ENCODE measurements at regions not wholly inside any gene's neighbourhood (a gene's known extent, or its start where the extent isn't known, plus 50 kb on each side); places are given as distances from the start of the nearest gene placed in this dataset.
A peak's percentile ranks its signal among the peaks of the same experiment; 100 is the strongest.
"Not testable (repeated sequence)": the region's sequence is repeated elsewhere in the genome, so short reads cannot be mapped to it uniquely, and the experiment has no call there.

- DNase-seq = no peak
- H3K4me3 ChIP-seq = no peak overlapping the region
- no peaks in the 10 kb centered on the region for H3K9me3 ChIP-seq
- TF ChIP-seq POLR2A (IDR thresholded peaks at IDR 0.05) = no peak
- no peaks in the 10 kb centered on the region for H3K4me1 ChIP-seq
- no peaks in the 10 kb centered on the region for H3K36me3 ChIP-seq
- no peaks in the 10 kb centered on the region for H3K27me3 ChIP-seq
- H3K27ac ChIP-seq = no peak overlapping the region
Measured at GRCh38 chr2:203621981-203622515, 84.4 kb upstream of the CD28 start.

DNA sequence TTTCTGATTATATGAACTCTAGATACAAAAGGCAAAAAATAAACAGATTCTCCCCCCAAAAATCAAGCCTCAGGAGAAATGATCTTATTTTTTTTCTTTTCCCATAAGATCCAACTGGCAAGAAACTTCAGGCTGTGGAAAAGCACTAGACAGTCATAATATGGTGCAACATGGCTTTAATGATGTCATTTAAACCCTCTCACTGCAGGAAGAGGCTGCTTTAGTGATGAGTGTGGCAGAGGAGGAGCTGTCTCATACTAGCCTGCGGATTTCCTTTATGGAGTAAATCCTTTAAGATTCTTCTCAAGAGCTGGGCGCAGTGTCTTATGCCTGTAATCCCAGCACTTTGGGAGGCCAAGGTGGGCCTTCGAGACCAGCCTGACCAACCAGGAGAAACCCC is 83.3 kb upstream of the CD28 start:
- no peaks in the 10 kb centered on the region for H3K9me3 ChIP-seq
- peak overlapping the region in 1 of 4 donors; percentile 31 for H3K27ac ChIP-seq
- H3K27me3 ChIP-seq = no peaks in the 10 kb centered on the region
- H3K4me1 ChIP-seq = peaks cover 0 to 6% (median 0%) of the 10 kb centered on the region in 4 donors
- no peak overlapping the region for H3K4me3 ChIP-seq
- no peak for TF ChIP-seq POLR2A (IDR thresholded peaks at IDR 0.05)
- TF ChIP-seq, protein P1, sequence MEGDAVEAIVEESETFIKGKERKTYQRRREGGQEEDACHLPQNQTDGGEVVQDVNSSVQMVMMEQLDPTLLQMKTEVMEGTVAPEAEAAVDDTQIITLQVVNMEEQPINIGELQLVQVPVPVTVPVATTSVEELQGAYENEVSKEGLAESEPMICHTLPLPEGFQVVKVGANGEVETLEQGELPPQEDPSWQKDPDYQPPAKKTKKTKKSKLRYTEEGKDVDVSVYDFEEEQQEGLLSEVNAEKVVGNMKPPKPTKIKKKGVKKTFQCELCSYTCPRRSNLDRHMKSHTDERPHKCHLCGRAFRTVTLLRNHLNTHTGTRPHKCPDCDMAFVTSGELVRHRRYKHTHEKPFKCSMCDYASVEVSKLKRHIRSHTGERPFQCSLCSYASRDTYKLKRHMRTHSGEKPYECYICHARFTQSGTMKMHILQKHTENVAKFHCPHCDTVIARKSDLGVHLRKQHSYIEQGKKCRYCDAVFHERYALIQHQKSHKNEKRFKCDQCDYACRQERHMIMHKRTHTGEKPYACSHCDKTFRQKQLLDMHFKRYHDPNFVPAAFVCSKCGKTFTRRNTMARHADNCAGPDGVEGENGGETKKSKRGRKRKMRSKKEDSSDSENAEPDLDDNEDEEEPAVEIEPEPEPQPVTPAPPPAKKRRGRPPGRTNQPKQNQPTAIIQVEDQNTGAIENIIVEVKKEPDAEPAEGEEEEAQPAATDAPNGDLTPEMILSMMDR (IDR thresholded peaks at IDR 0.05) = no peak
- DNase-seq = no peak
- no peaks in the 10 kb centered on the region for H3K36me3 ChIP-seq

GRCh38 chr2:203623661-203624060 is 82.8 kb upstream of the CD28 start:
- H3K27ac ChIP-seq = no peak overlapping the region
- TF ChIP-seq POLR2A (IDR thresholded peaks at IDR 0.05) = no peak
- TF ChIP-seq, protein P1 (IDR thresholded peaks at IDR 0.05) = no peak
- no peaks in the 10 kb centered on the region for H3K9me3 ChIP-seq
- peaks cover 0 to 6% (median 0%) of the 10 kb centered on the region in 4 donors for H3K4me1 ChIP-seq
- no peaks in the 10 kb centered on the region for H3K27me3 ChIP-seq
- no peak for DNase-seq
- no peak overlapping the region for H3K4me3 ChIP-seq
- H3K36me3 ChIP-seq = no peaks in the 10 kb centered on the region

DNA sequence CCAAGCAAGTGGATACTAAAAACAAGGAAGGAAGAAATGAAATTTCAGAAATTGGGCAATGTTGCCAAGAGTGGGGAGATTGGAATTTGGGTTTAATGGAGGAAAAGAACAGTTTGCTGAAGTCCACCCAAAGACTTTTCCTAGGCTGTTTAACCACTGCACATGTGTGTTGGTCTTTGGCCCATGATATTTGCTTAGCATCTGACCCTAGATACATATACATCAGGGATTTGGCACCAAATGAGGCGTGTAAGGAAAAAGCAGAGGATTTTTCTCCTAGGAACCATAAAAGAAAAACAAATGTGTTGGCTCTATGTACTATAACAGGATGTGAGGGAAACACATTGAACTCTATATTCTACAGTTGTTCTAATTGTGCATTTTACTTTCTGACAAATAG is 80.7 kb upstream of the CD28 start:
- Histone ChIP-seq H3K36me3 (no peaks in the 10 kb centered on the region), H3K27ac (no peak overlapping the region), H3K4me3 (no peak overlapping the region), H3K4me1 (peaks cover 0 to 6% (median 0%) of the 10 kb centered on the region in 4 donors), H3K9me3 (no peaks in the 10 kb centered on the region), H3K27me3 (no peaks in the 10 kb centered on the region)
- DNase-seq = no peak
- TF ChIP-seq POLR2A (IDR thresholded peaks at IDR 0.05) = no peak
- TF ChIP-seq, protein P1 (IDR thresholded peaks at IDR 0.05) = no peak

DNA sequence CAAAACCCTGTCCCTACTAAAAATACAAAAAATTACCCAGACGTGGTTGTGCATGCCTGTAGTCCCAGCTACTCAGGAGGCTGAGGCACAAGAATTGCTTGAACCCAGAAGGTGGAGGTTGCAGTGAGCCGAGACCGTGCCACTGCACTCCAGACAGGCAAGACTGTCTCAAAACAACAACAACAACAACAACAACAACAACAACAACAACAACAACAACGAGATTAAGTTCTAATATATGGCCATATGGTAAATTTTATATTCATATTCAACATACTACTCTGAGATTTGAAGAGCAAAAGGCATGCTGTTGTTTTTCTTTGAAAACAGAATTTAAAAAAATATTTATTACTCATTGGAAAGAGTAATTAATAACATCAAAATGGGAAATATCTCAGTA is 80.2 kb upstream of the CD28 start:
- not testable (repeated sequence) for H3K4me3 ChIP-seq, H3K27me3 ChIP-seq, H3K36me3 ChIP-seq, DNase-seq, H3K4me1 ChIP-seq, H3K9me3 ChIP-seq
- H3K27ac ChIP-seq = peak overlapping the region in 1 of 4 donors; percentile 27

GRCh38 chr2:203626952-203627681 is 79.3 kb upstream of the CD28 start:
- Histone ChIP-seq H3K27ac (peak overlapping the region; percentile 3 to 36 (median 18)), H3K9me3 (no peaks in the 10 kb centered on the region), H3K27me3 (no peaks in the 10 kb centered on the region), H3K4me1 (peaks cover 0 to 6% (median 0%) of the 10 kb centered on the region in 4 donors), H3K4me3 (no peak overlapping the region), H3K36me3 (no peaks in the 10 kb centered on the region)
- DNase-seq = no peak
- TF ChIP-seq, protein P1 (IDR thresholded peaks at IDR 0.05) = no peak
- TF ChIP-seq POLR2A (IDR thresholded peaks at IDR 0.05) = no peak
